ENCODE measurements at regions not wholly inside any gene's neighbourhood (a gene's known extent, or its start where the extent isn't known, plus 50 kb on each side); places are given as distances from the start of the nearest gene placed in this dataset.
A peak's percentile ranks its signal among the peaks of the same experiment; 100 is the strongest.

DNA sequence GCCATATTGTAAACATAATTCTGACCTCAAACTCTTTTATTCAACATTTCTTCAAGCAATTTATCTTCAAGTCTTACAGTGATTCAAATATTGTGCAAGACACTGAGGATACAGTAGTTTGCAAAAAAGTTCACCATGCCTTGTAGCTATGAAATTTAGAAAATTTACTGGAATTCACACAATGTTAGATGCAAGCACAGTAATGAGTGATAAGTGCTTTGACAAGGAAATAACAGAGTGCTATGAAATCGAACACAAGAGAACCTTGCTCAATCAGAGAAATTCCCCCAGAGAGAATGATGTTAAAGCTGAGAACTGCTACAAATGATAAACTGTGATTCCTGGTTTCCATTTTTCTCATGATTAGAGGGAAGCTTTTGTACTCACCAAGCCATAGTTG, 952.9 kb downstream of the FAT4 start:
- H4K20me1 ChIP-seq (ENCODE audit: control insufficient read depth, extremely low read depth, insufficient read depth, low read length): no peaks in the 10 kb centered on the region
- H3K36me3 ChIP-seq (ENCODE audit: control insufficient read depth, insufficient read depth, low read length): no peaks in the 10 kb centered on the region
- no peak overlapping the region for H3K4me3 ChIP-seq (replicated peaks in 1 of 4; ENCODE audit: control extremely low read depth in 1 of 4, insufficient read depth in 1 of 4, low read depth in 3 of 4, low read length in 4 of 4)
- DNase-seq (ENCODE audit: low read depth in 2 of 2): peak; percentile 53 to 60
- no peak overlapping the region for H3K27ac ChIP-seq (ENCODE audit: insufficient read depth, low read length)
- no peaks in the 10 kb centered on the region for H3K27me3 ChIP-seq (ENCODE audit: control insufficient read depth, insufficient read depth, low read length)
- H2AFZ ChIP-seq (ENCODE audit: low read length): no peak overlapping the region
- no peaks in the 10 kb centered on the region for H3K4me1 ChIP-seq (ENCODE audit: control insufficient read depth, extremely low read depth, insufficient read depth, low read length)
- H3K9ac ChIP-seq (ENCODE audit: insufficient read depth, low read length): no peak overlapping the region
- H3K4me2 ChIP-seq (ENCODE audit: extremely low read depth, insufficient read depth, low read length): no peak overlapping the region
- TF ChIP-seq EZH2 (IDR thresholded peaks at IDR 0.05; ENCODE audit: low read length, missing control alignments): no peak
- TF ChIP-seq, protein P1, sequence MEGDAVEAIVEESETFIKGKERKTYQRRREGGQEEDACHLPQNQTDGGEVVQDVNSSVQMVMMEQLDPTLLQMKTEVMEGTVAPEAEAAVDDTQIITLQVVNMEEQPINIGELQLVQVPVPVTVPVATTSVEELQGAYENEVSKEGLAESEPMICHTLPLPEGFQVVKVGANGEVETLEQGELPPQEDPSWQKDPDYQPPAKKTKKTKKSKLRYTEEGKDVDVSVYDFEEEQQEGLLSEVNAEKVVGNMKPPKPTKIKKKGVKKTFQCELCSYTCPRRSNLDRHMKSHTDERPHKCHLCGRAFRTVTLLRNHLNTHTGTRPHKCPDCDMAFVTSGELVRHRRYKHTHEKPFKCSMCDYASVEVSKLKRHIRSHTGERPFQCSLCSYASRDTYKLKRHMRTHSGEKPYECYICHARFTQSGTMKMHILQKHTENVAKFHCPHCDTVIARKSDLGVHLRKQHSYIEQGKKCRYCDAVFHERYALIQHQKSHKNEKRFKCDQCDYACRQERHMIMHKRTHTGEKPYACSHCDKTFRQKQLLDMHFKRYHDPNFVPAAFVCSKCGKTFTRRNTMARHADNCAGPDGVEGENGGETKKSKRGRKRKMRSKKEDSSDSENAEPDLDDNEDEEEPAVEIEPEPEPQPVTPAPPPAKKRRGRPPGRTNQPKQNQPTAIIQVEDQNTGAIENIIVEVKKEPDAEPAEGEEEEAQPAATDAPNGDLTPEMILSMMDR (conservative IDR thresholded peaks at IDR 0.05 in 1 of 2, IDR thresholded peaks at IDR 0.05 in 1 of 2; ENCODE audit: low read depth in 1 of 2, low read length in 2 of 2): no peak
- no peaks in the 10 kb centered on the region for H3K79me2 ChIP-seq (ENCODE audit: control insufficient read depth, insufficient read depth, low read length)
- no peaks in the 10 kb centered on the region for H3K9me3 ChIP-seq (ENCODE audit: control insufficient read depth, insufficient read depth, low read depth, low read length)

DNA sequence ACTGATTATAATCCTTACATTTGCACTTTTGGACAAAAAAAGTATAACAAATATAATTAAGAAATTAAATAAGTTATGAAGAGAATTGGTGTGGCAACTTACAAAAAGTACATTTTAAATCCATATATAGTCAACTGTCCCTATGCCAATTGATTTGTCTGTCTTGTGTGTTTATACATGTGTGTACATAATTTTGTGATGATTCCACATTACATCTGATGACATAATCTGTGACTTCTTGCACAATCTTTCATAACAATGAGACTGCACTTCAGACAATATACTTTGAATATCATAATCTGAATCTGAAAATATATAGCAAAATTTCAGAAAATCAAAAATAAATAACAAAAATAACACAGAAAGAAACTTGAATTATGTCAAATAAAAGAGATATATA, 953.4 kb downstream of the FAT4 start:
- peak; percentile 40 to 84 for DNase-seq (ENCODE audit: low read depth in 2 of 2)
- H3K79me2 ChIP-seq (ENCODE audit: control insufficient read depth, insufficient read depth, low read length): no peaks in the 10 kb centered on the region
- H3K4me3 ChIP-seq (replicated peaks in 1 of 4; ENCODE audit: control extremely low read depth in 1 of 4, insufficient read depth in 1 of 4, low read depth in 3 of 4, low read length in 4 of 4): no peak overlapping the region
- H3K4me1 ChIP-seq (ENCODE audit: control insufficient read depth, extremely low read depth, insufficient read depth, low read length): no peaks in the 10 kb centered on the region
- H3K4me2 ChIP-seq (ENCODE audit: extremely low read depth, insufficient read depth, low read length): no peak overlapping the region
- no peaks in the 10 kb centered on the region for H3K27me3 ChIP-seq (ENCODE audit: control insufficient read depth, insufficient read depth, low read length)
- no peaks in the 10 kb centered on the region for H3K9me3 ChIP-seq (ENCODE audit: control insufficient read depth, insufficient read depth, low read depth, low read length)
- TF ChIP-seq EZH2 (IDR thresholded peaks at IDR 0.05; ENCODE audit: low read length, missing control alignments): no peak
- TF ChIP-seq, protein P1 (conservative IDR thresholded peaks at IDR 0.05 in 1 of 2, IDR thresholded peaks at IDR 0.05 in 1 of 2; ENCODE audit: low read depth in 1 of 2, low read length in 2 of 2): no peak
- no peaks in the 10 kb centered on the region for H4K20me1 ChIP-seq (ENCODE audit: control insufficient read depth, extremely low read depth, insufficient read depth, low read length)
- H3K36me3 ChIP-seq (ENCODE audit: control insufficient read depth, insufficient read depth, low read length): no peaks in the 10 kb centered on the region
- H3K9ac ChIP-seq (ENCODE audit: insufficient read depth, low read length): no peak overlapping the region
- H2AFZ ChIP-seq (ENCODE audit: low read length): no peak overlapping the region
- no peak overlapping the region for H3K27ac ChIP-seq (ENCODE audit: insufficient read depth, low read length)

- no peak overlapping the region for H3K27ac ChIP-seq (ENCODE audit: insufficient read depth, low read length)
- no peaks in the 10 kb centered on the region for H3K36me3 ChIP-seq (ENCODE audit: control insufficient read depth, insufficient read depth, low read length)
- no peak overlapping the region for H3K4me2 ChIP-seq (ENCODE audit: extremely low read depth, insufficient read depth, low read length)
- H3K79me2 ChIP-seq (ENCODE audit: control insufficient read depth, insufficient read depth, low read length): no peaks in the 10 kb centered on the region
- no peaks in the 10 kb centered on the region for H3K9me3 ChIP-seq (ENCODE audit: control insufficient read depth, insufficient read depth, low read depth, low read length)
- no peaks in the 10 kb centered on the region for H4K20me1 ChIP-seq (ENCODE audit: control insufficient read depth, extremely low read depth, insufficient read depth, low read length)
- H3K9ac ChIP-seq (ENCODE audit: insufficient read depth, low read length): no peak overlapping the region
- no peaks in the 10 kb centered on the region for H3K27me3 ChIP-seq (ENCODE audit: control insufficient read depth, insufficient read depth, low read length)
- TF ChIP-seq, protein P1 (conservative IDR thresholded peaks at IDR 0.05 in 1 of 2, IDR thresholded peaks at IDR 0.05 in 1 of 2; ENCODE audit: low read depth in 1 of 2, low read length in 2 of 2): no peak
- TF ChIP-seq EZH2 (IDR thresholded peaks at IDR 0.05; ENCODE audit: low read length, missing control alignments): no peak
- no peaks in the 10 kb centered on the region for H3K4me1 ChIP-seq (ENCODE audit: control insufficient read depth, extremely low read depth, insufficient read depth, low read length)
- H3K4me3 ChIP-seq (replicated peaks in 1 of 4; ENCODE audit: control extremely low read depth in 1 of 4, insufficient read depth in 1 of 4, low read depth in 3 of 4, low read length in 4 of 4): no peak overlapping the region
- H2AFZ ChIP-seq (ENCODE audit: low read length): no peak overlapping the region
- DNase-seq (ENCODE audit: low read depth in 2 of 2): peak; percentile 35 to 54
These were observed 954.4 kb downstream of the FAT4 start for GRCh38 chr4:126269106-126269505.

All from fibroblast of lung (primary cell).